ENCODE measurements at regions not wholly inside any gene's neighbourhood (a gene's known extent, or its start where the extent isn't known, plus 50 kb on each side); places are given as distances from the start of the nearest gene placed in this dataset.

- no peak for TF ChIP-seq CTCF (IDR thresholded peaks at IDR 0.05)
- TF ChIP-seq POLR2A (IDR thresholded peaks at IDR 0.05): no peak
Measured at GRCh38 chr10:42150428-42151061, 487.8 kb downstream of the ZNF33B start.

Measured in lower leg skin (tissue), 3 donors.